ENCODE measurements at regions not wholly inside any gene's neighbourhood (a gene's known extent, or its start where the extent isn't known, plus 50 kb on each side); places are given as distances from the start of the nearest gene placed in this dataset.

DNA sequence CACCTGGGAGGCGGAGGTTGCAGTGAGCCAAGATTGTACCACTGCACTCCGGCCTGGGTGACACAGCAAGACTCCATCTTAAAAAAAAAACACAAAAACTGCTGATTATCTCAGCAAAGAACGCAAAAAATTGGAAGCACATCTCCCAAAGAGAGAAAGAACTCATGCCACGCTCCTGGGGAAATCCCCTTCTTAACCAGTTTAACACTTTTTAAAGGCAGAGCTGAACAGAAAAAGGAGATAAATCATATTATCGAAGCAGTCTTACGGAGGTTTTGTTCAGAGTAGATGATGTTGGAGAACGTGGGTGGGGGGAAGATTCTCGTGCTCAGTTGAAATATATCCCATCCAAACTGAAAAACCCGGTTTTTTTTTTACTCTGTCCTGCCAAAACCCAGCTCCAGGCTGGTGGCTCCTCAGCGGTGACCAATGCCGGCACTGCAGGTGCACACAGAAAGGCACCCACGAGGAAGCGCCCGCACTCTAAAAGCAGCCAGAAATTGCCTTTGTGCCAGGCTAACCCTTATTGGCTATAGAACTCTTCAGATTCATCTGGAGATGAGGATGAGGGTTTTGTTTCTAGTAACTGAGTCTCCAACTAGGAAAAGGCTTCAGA lies 100.2 kb upstream of the PARP11 start:
- intact Hi-C loops (cut with DNase I): no loop called here
- no peak for ATAC-seq

DNA sequence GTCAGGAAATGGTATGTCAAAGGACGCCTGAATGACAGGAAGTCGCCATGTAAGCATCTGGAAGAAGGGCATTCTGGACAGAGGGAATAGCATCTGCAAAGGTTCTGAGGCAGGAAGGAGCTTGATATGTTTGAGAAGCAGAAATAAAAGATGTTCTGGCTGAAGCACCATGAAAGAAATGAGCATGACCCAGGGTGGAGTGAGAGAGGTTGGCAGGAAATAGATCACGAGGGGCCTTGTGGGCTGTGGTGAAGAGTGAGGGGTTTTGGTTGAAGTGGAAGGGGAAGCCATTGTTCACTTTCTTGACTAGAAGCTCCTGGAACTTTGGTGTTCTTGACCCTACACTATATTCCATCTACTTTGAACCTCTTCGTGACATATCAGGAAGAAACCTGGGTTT lies 99.4 kb upstream of the PARP11 start:
- DNase-seq (no peak), ATAC-seq (no peak)
- TF ChIP-seq, protein P1, sequence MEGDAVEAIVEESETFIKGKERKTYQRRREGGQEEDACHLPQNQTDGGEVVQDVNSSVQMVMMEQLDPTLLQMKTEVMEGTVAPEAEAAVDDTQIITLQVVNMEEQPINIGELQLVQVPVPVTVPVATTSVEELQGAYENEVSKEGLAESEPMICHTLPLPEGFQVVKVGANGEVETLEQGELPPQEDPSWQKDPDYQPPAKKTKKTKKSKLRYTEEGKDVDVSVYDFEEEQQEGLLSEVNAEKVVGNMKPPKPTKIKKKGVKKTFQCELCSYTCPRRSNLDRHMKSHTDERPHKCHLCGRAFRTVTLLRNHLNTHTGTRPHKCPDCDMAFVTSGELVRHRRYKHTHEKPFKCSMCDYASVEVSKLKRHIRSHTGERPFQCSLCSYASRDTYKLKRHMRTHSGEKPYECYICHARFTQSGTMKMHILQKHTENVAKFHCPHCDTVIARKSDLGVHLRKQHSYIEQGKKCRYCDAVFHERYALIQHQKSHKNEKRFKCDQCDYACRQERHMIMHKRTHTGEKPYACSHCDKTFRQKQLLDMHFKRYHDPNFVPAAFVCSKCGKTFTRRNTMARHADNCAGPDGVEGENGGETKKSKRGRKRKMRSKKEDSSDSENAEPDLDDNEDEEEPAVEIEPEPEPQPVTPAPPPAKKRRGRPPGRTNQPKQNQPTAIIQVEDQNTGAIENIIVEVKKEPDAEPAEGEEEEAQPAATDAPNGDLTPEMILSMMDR (IDR thresholded peaks at IDR 0.05): no peak
- no peak for TF ChIP-seq POLR2A (IDR thresholded peaks at IDR 0.05)
- no peaks in the 10 kb centered on the region for H3K36me3 ChIP-seq (replicated peaks in 1 of 2; ENCODE audit: insufficient read depth in 1 of 2, low read depth in 2 of 2)
- H3K4me1 ChIP-seq: no peaks in the 10 kb centered on the region
- no peak overlapping the region for H3K27ac ChIP-seq
- no peaks in the 10 kb centered on the region for H3K27me3 ChIP-seq
- no peaks in the 10 kb centered on the region for H3K9me3 ChIP-seq
- WGBS, 2 donors: 70 to 71% methylated on average over 4 of the region's 4 CpGs
- intact Hi-C loops (cut with DNase I): no loop called here
- no peak overlapping the region for H3K4me3 ChIP-seq

More for the DNA sequence above, 100.2 kb upstream of the PARP11 start:
- no peak overlapping the region for H3K27ac ChIP-seq
- H3K9me3 ChIP-seq: no peaks in the 10 kb centered on the region
- H3K36me3 ChIP-seq (replicated peaks in 1 of 2; ENCODE audit: insufficient read depth in 1 of 2, low read depth in 2 of 2): no peaks in the 10 kb centered on the region
- TF ChIP-seq, protein P1 (IDR thresholded peaks at IDR 0.05): no peak
- TF ChIP-seq POLR2A (IDR thresholded peaks at IDR 0.05): no peak
- 67 to 72% methylated on average over 13 to 14 of the region's 14 CpGs for WGBS, 2 donors
- H3K4me1 ChIP-seq: no peaks in the 10 kb centered on the region
- H3K4me3 ChIP-seq: no peak overlapping the region
- no peaks in the 10 kb centered on the region for H3K27me3 ChIP-seq
- DNase-seq: no peak

DNA sequence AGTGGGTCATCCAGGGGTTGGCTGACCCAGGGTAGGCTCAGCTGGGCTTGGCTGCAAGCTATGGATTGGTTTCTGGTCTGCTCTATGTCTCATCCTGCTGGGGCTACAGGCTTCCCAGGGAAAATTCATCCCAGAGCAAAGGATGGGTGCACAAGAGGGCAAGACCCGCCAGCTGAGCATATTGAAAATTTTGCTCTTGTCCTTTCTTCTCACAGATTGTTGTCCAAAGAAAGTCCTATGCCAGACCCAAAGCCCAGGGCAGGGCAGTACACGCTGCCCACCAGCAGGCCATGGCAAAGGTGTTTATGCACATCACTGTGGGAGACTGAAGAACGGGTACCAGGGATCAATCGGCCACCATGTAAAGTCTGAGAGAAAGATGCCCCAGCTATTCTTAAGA lies 95.3 kb upstream of the PARP11 start:
- H3K9me3 ChIP-seq: no peaks in the 10 kb centered on the region
- H3K36me3 ChIP-seq (replicated peaks in 1 of 2; ENCODE audit: insufficient read depth in 1 of 2, low read depth in 2 of 2): no peaks in the 10 kb centered on the region
- H3K4me3 ChIP-seq: no peak overlapping the region
- TF ChIP-seq POLR2A (IDR thresholded peaks at IDR 0.05): no peak
- TF ChIP-seq, protein P1 (IDR thresholded peaks at IDR 0.05): no peak
- DNase-seq (no peak), ATAC-seq (no peak)
- 77 to 89% methylated on average over 4 of the region's 4 CpGs for whole genome bisulfite sequencing, 2 donors
- intact Hi-C loops (cut with DNase I): no loop called here
- no peaks in the 10 kb centered on the region for H3K27me3 ChIP-seq
- no peak overlapping the region for H3K27ac ChIP-seq
- no peaks in the 10 kb centered on the region for H3K4me1 ChIP-seq

DNA sequence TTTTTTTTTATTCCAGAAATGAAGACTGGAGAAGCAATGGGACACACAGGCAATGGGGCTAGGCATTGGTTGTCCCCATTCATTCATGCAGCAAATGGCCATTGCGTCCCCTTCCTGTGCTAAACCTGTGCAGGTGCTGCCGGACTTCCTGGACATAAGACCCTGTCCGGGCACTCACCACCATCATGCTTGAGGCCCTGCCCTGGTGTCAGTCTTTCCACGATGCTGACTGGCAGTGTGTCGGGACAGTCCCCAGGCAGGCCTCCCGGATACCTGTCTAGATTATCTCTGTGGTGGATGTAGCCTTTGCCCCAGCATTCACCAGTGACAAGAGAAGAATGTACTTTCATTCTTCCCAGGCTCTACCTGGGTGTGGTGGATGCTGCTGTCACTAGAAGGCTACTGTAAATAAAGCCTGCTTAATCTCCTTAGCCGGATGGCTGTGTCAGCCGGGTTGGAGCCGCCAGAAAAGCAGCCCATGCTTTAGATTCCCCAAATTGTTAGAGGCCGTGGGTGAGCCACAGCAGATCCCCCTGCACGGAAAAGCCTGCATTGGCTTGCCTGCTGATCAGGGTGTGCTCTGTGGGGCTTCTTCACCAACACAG lies 94.5 kb upstream of the PARP11 start:
- H3K36me3 ChIP-seq (replicated peaks in 1 of 2; ENCODE audit: insufficient read depth in 1 of 2, low read depth in 2 of 2): no peaks in the 10 kb centered on the region
- no peak overlapping the region for H3K4me3 ChIP-seq
- no peak for ATAC-seq
- H3K4me1 ChIP-seq: no peaks in the 10 kb centered on the region
- intact Hi-C loops (cut with DNase I): no loop called here
- TF ChIP-seq POLR2A (IDR thresholded peaks at IDR 0.05): no peak
- TF ChIP-seq, protein P1 (IDR thresholded peaks at IDR 0.05): no peak
- no peak overlapping the region for H3K27ac ChIP-seq
- no peak for DNase-seq
- 44 to 66% methylated on average over 11 of the region's 11 CpGs for WGBS, 2 donors
- H3K9me3 ChIP-seq: no peaks in the 10 kb centered on the region
- no peaks in the 10 kb centered on the region for H3K27me3 ChIP-seq

DNA sequence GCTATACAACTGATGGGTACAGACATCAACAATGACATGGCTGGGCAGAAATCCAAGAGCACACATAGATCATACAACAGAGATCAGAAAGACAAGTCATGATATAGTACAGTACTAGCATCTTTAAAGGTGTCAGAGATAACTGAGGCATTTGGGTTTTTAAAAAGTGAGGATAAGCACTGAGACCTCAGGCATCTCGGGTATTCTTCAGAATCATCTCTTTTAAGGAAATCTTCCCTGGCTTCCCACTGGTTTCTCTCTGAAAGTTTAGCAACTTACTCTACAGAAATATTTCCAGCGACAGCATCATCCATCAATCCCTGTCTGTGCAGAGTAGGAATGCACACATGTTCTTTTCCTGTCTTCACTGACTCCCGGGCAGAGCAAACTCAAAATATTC lies 93.2 kb upstream of the PARP11 start:
- 75 to 87% methylated on average over 3 of the region's 3 CpGs for WGBS, 2 donors
- Histone ChIP-seq H3K9me3 (no peaks in the 10 kb centered on the region), H3K27ac (no peak overlapping the region), H3K4me3 (no peak overlapping the region), H3K27me3 (no peaks in the 10 kb centered on the region), H3K4me1 (no peaks in the 10 kb centered on the region), H3K36me3 (replicated peaks in 1 of 2; ENCODE audit: insufficient read depth in 1 of 2, low read depth in 2 of 2) (no peaks in the 10 kb centered on the region)
- TF ChIP-seq, protein P1 (IDR thresholded peaks at IDR 0.05): no peak
- intact Hi-C loops (cut with DNase I): no loop called here
- ATAC-seq (no peak), DNase-seq (no peak)
